Activated B cell treated with CpG ODN at 0.5 μM for 24 hours (primary cell): ENCODE measurements at regions not wholly inside any gene's neighbourhood (a gene's known extent, or its start where the extent isn't known, plus 50 kb on each side); places are given as distances from the start of the nearest gene placed in this dataset.

ENCODE experiments used
- ATAC-seq: fragments of 200-7000 bp; cut with Tn5 transposase; one replicate; pipeline ENCODE4 v1.10.0; 2021; ENCODE audit warnings: low read depth, mild to moderate bottlenecking, moderate library complexity
- CTCF ChIA-PET: fragments of 350-600 bp; sonication (Branson Sonifier 250); formaldehyde crosslinking; loops from one replicate; lab custom pipeline; 2021; ENCODE audit warnings: antibody characterized with exemption; lab: Charles Lee
- POLR2A ChIA-PET: fragments of 350-600 bp; sonication (Branson Sonifier 250); formaldehyde crosslinking; loops from one replicate; lab custom pipeline; 2021; ENCODE audit warnings: antibody characterized with exemption; lab: Charles Lee
- DNase-seq: peaks from one replicate; pipeline ENCODE4 v3.0.0; 2022
- H3K27ac Mint-ChIP-seq: one replicate; pipeline ENCODE4 v1.8.0; 2020; ENCODE audit warnings: mixed read lengths
- H3K27me3 Mint-ChIP-seq: one replicate; pipeline ENCODE4 v1.8.0; 2021; ENCODE audit warnings: mixed read lengths
- H3K36me3 Mint-ChIP-seq: one replicate; pipeline ENCODE4 v1.8.0; 2021; ENCODE audit warnings: low read depth, mixed read lengths
- H3K4me1 Mint-ChIP-seq: one replicate; pipeline ENCODE4 v1.8.0; 2021; ENCODE audit warnings: mixed read lengths
- H3K4me3 Mint-ChIP-seq: one replicate; pipeline ENCODE4 v1.8.0; 2020; ENCODE audit warnings: mild to moderate bottlenecking, mixed read lengths
- H3K9me3 Mint-ChIP-seq: one replicate; pipeline ENCODE4 v1.8.0; 2020; ENCODE audit warnings: mixed read lengths
- CTCF ChIP-seq: fragments of 200-600 bp; IDR thresholded peaks from one replicate; pipeline ENCODE4 v1.8.0; 2022; ENCODE audit warnings: antibody characterized with exemption, mild to moderate bottlenecking
- intact Hi-C: fragments of 100-400 bp; cut with micrococcal nuclease; formaldehyde crosslinking; loops from one replicate; pipeline ENCODE4 v1.15.1; 2024

GRCh38 chr10:52631648-52632047 is 140.9 kb downstream of the MBL2 start:
- H3K4me3 Mint-ChIP-seq = no peak overlapping the region
- intact Hi-C loops = no loop called here
- H3K27me3 Mint-ChIP-seq = no peaks in the 10 kb centered on the region
- ATAC-seq (no peak), DNase-seq (no peak)
- no peak overlapping the region for H3K27ac Mint-ChIP-seq
- TF ChIP-seq CTCF = no peak
- CTCF ChIA-PET = no interaction called here
- no peaks in the 10 kb centered on the region for H3K9me3 Mint-ChIP-seq
- no peaks in the 10 kb centered on the region for H3K4me1 Mint-ChIP-seq
- POLR2A ChIA-PET = no interaction called here
- H3K36me3 Mint-ChIP-seq = no peaks in the 10 kb centered on the region

GRCh38 chr10:52632591-52632990 is 140.0 kb downstream of the MBL2 start:
- ATAC-seq = no peak

GRCh38 chr10:52633266-52633665 is 139.3 kb downstream of the MBL2 start:
- TF ChIP-seq CTCF = no peak
- ATAC-seq (no peak), DNase-seq (no peak)
- H3K27ac Mint-ChIP-seq = no peak overlapping the region
- POLR2A ChIA-PET = no interaction called here
- no peaks in the 10 kb centered on the region for H3K36me3 Mint-ChIP-seq
- H3K27me3 Mint-ChIP-seq = no peaks in the 10 kb centered on the region
- H3K9me3 Mint-ChIP-seq = no peaks in the 10 kb centered on the region
- intact Hi-C loops = no loop called here
- H3K4me1 Mint-ChIP-seq = no peaks in the 10 kb centered on the region
- no peak overlapping the region for H3K4me3 Mint-ChIP-seq
- CTCF ChIA-PET = no interaction called here

More at GRCh38 chr10:52632591-52632990, 140.0 kb downstream of the MBL2 start:
- intact Hi-C loops = no loop called here
- Mint-ChIP-seq H3K4me1 (no peaks in the 10 kb centered on the region), H3K27me3 (no peaks in the 10 kb centered on the region), H3K36me3 (no peaks in the 10 kb centered on the region), H3K27ac (no peak overlapping the region), H3K4me3 (no peak overlapping the region), H3K9me3 (no peaks in the 10 kb centered on the region)
- POLR2A ChIA-PET = no interaction called here
- CTCF ChIA-PET = no interaction called here
- no peak for DNase-seq
- no peak for TF ChIP-seq CTCF

GRCh38 chr10:52635651-52636050 is 136.9 kb downstream of the MBL2 start:
- ChIA-PET CTCF (no interaction called here), POLR2A (no interaction called here)
- DNase-seq = no peak
- Mint-ChIP-seq H3K4me1 (no peaks in the 10 kb centered on the region), H3K27ac (no peak overlapping the region), H3K4me3 (no peak overlapping the region), H3K27me3 (no peaks in the 10 kb centered on the region), H3K9me3 (no peaks in the 10 kb centered on the region), H3K36me3 (no peaks in the 10 kb centered on the region)
- no peak for TF ChIP-seq CTCF
- intact Hi-C loops = no loop called here
- no peak for ATAC-seq

GRCh38 chr10:52636874-52637273 is 135.7 kb downstream of the MBL2 start:
- CTCF ChIA-PET = no interaction called here
- no peak for DNase-seq
- no peak overlapping the region for H3K4me3 Mint-ChIP-seq
- no peaks in the 10 kb centered on the region for H3K36me3 Mint-ChIP-seq
- no peak for ATAC-seq
- intact Hi-C loops = no loop called here
- H3K27me3 Mint-ChIP-seq = no peaks in the 10 kb centered on the region
- no peak for TF ChIP-seq CTCF
- H3K4me1 Mint-ChIP-seq = no peaks in the 10 kb centered on the region
- POLR2A ChIA-PET = no interaction called here
- no peak overlapping the region for H3K27ac Mint-ChIP-seq
- H3K9me3 Mint-ChIP-seq = no peaks in the 10 kb centered on the region
